ENCODE measurements at regions not wholly inside any gene's neighbourhood (a gene's known extent, or its start where the extent isn't known, plus 50 kb on each side); places are given as distances from the start of the nearest gene placed in this dataset.

DNA sequence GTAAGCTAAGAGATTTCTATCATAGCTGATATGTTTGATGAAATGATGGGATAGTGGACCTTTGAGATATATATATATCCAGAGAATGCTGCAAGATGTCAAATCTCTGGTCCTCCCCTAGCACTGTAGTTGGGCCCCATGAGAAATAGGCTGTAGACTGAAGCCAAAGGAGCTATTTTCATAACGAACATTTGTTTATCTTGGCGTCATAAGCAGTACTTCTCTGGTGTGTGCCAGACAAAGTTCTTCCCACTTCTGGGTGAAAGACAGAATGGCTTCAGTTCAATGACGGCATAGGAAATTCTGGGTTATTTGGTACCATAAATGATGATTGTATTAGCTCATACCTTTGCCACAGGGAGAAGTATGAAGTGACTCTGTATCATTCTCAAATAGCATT is 534.3 kb downstream of the SOX5 start:
- H3K27me3 Mint-ChIP-seq, result no peaks in the 10 kb centered on the region
- DNase-seq (no peak), ATAC-seq (ENCODE audit: poor library complexity) (no peak)
- Histone ChIP-seq H3K4me3 (ENCODE audit: low read length) (no peak overlapping the region), H3K4me1 (ENCODE audit: insufficient read depth, low read length) (no peaks in the 10 kb centered on the region), H3K36me3 (ENCODE audit: insufficient read depth, low read length) (no peaks in the 10 kb centered on the region), H3K27ac (ENCODE audit: low read depth in 1 of 2, low read length in 2 of 2) (no peak overlapping the region), H3K9me3 (ENCODE audit: control insufficient read depth in 1 of 2, insufficient read depth in 1 of 2, low read length in 2 of 2) (peaks cover 0 to 9% of the 10 kb centered on the region in 2 experiments), H3K27me3 (ENCODE audit: control insufficient read depth in 1 of 2, insufficient read depth in 2 of 2, low read length in 2 of 2) (no peaks in the 10 kb centered on the region)
- no peak overlapping the region for H3K27ac Mint-ChIP-seq
- H3K9me3 Mint-ChIP-seq, result peaks cover 10% of the 10 kb centered on the region
- ChIA-PET POLR2A (no interaction called here), CTCF (no interaction called here)
- intact Hi-C loops (cut with DNase I, micrococcal nuclease), result no loop called here
- H3K36me3 Mint-ChIP-seq (ENCODE audit: low read depth), result no peaks in the 10 kb centered on the region
- TF ChIP-seq, protein P1, sequence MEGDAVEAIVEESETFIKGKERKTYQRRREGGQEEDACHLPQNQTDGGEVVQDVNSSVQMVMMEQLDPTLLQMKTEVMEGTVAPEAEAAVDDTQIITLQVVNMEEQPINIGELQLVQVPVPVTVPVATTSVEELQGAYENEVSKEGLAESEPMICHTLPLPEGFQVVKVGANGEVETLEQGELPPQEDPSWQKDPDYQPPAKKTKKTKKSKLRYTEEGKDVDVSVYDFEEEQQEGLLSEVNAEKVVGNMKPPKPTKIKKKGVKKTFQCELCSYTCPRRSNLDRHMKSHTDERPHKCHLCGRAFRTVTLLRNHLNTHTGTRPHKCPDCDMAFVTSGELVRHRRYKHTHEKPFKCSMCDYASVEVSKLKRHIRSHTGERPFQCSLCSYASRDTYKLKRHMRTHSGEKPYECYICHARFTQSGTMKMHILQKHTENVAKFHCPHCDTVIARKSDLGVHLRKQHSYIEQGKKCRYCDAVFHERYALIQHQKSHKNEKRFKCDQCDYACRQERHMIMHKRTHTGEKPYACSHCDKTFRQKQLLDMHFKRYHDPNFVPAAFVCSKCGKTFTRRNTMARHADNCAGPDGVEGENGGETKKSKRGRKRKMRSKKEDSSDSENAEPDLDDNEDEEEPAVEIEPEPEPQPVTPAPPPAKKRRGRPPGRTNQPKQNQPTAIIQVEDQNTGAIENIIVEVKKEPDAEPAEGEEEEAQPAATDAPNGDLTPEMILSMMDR (IDR thresholded peaks at IDR 0.05), result no peak
- H3K4me1 Mint-ChIP-seq (ENCODE audit: low read depth), result no peaks in the 10 kb centered on the region
- H3K4me3 Mint-ChIP-seq, result no peak overlapping the region

DNA sequence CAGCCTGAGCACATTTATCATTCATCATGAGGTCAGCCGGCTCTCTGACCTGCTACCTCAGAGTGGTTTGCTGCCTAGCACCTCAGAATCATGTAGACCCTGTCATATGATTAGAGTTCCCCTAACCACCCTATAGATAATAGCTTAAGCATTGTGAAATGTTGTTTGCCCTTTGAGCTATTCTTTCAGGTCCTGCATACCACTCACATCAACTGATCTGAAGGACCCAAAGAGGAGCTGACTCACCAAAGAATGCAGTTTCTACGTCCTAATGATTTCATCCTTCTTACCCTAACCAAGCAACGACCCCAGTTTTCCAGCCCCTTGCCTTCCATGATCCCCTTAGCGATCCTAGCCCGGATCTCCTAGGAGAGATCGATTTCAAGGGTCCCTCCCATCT is 527.9 kb downstream of the SOX5 start:
- H3K4me3 Mint-ChIP-seq, result no peak overlapping the region
- TF ChIP-seq, protein P1 (IDR thresholded peaks at IDR 0.05), result no peak
- DNase-seq (no peak), ATAC-seq (ENCODE audit: poor library complexity) (no peak)
- Histone ChIP-seq H3K4me1 (ENCODE audit: insufficient read depth, low read length) (no peaks in the 10 kb centered on the region), H3K4me3 (ENCODE audit: low read length) (no peak overlapping the region), H3K9me3 (ENCODE audit: control insufficient read depth in 1 of 2, insufficient read depth in 1 of 2, low read length in 2 of 2) (peaks cover 0 to 4% of the 10 kb centered on the region in 2 experiments), H3K36me3 (ENCODE audit: insufficient read depth, low read length) (no peaks in the 10 kb centered on the region), H3K27ac (ENCODE audit: low read depth in 1 of 2, low read length in 2 of 2) (no peak overlapping the region), H3K27me3 (ENCODE audit: control insufficient read depth in 1 of 2, insufficient read depth in 2 of 2, low read length in 2 of 2) (no peaks in the 10 kb centered on the region)
- peaks cover 5% of the 10 kb centered on the region for H3K9me3 Mint-ChIP-seq
- POLR2A ChIA-PET, result no interaction called here
- no peaks in the 10 kb centered on the region for H3K36me3 Mint-ChIP-seq (ENCODE audit: low read depth)
- H3K4me1 Mint-ChIP-seq (ENCODE audit: low read depth), result no peaks in the 10 kb centered on the region
- no peak overlapping the region for H3K27ac Mint-ChIP-seq
- CTCF ChIA-PET, result no interaction called here
- H3K27me3 Mint-ChIP-seq, result no peaks in the 10 kb centered on the region
- intact Hi-C loops (cut with DNase I, micrococcal nuclease), result no loop called here

DNA sequence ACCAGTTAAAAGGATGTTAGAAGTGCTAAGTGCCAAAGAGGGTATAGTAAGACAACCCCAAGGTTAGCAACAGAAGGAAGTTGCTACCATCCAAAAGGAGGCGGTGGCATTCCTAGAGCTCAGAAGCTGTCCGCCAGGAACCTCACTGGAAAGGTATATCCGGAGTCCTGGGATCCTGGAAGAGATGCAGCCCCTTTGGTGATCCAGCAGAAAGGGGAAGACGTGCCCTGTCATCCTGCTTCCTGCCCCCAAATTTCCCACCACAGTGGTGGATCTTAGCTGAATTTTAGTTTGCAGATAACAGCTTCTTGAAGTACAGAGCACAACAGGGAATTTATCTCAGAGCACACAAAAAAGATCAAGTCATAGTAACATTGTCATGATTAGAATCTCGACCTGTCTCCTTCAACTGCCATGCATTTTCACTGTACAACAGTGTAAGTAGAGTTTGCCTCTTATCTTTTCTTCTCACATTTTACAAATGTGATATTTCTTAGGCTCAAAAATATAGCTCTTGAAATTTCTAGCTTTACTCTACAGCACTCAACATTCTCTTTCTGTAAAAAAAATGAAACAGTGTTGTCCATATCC is 526.3 kb downstream of the SOX5 start:
- intact Hi-C loops (cut with DNase I, micrococcal nuclease), result no loop called here
- H3K4me1 Mint-ChIP-seq (ENCODE audit: low read depth), result no peaks in the 10 kb centered on the region
- Histone ChIP-seq H3K27me3 (ENCODE audit: control insufficient read depth in 1 of 2, insufficient read depth in 2 of 2, low read length in 2 of 2) (no peaks in the 10 kb centered on the region), H3K4me3 (ENCODE audit: low read length) (no peak overlapping the region), H3K27ac (ENCODE audit: low read depth in 1 of 2, low read length in 2 of 2) (no peak overlapping the region), H3K4me1 (ENCODE audit: insufficient read depth, low read length) (no peaks in the 10 kb centered on the region), H3K9me3 (ENCODE audit: control insufficient read depth in 1 of 2, insufficient read depth in 1 of 2, low read length in 2 of 2) (no peaks in the 10 kb centered on the region), H3K36me3 (ENCODE audit: insufficient read depth, low read length) (no peaks in the 10 kb centered on the region)
- peaks cover 6% of the 10 kb centered on the region for H3K9me3 Mint-ChIP-seq
- no peaks in the 10 kb centered on the region for H3K36me3 Mint-ChIP-seq (ENCODE audit: low read depth)
- DNase-seq (no peak), ATAC-seq (ENCODE audit: poor library complexity) (no peak)
- H3K27me3 Mint-ChIP-seq, result no peaks in the 10 kb centered on the region
- no peak overlapping the region for H3K27ac Mint-ChIP-seq
- TF ChIP-seq, protein P1 (IDR thresholded peaks at IDR 0.05), result no peak
- CTCF ChIA-PET, result no interaction called here
- POLR2A ChIA-PET, result no interaction called here
- no peak overlapping the region for H3K4me3 Mint-ChIP-seq

Data from CD4-positive, alpha-beta T cell (primary cell).